SH-SY5Y (cell line): ENCODE measurements at regions not wholly inside any gene's neighbourhood (a gene's known extent, or its start where the extent isn't known, plus 50 kb on each side); places are given as distances from the start of the nearest gene placed in this dataset.

Source experiments
- GATA2 ChIP-seq: IDR thresholded peaks from 2 replicates; pipeline ENCODE4 v1.6.1; 2011; ENCODE audit warnings: mild to moderate bottlenecking, low read depth, low read length
- GATA3 ChIP-seq: IDR thresholded peaks from 2 replicates; pipeline ENCODE4 v1.6.1; 2011; ENCODE audit warnings: low read depth, mild to moderate bottlenecking, low read length, moderate library complexity

GRCh38 chr12:97184127-97184773 is 277.2 kb downstream of the NEDD1 start:
- TF ChIP-seq GATA3: no peak
- no peak for TF ChIP-seq GATA2
